ENCODE measurements at regions not wholly inside any gene's neighbourhood (a gene's known extent, or its start where the extent isn't known, plus 50 kb on each side); places are given as distances from the start of the nearest gene placed in this dataset.

DNA sequence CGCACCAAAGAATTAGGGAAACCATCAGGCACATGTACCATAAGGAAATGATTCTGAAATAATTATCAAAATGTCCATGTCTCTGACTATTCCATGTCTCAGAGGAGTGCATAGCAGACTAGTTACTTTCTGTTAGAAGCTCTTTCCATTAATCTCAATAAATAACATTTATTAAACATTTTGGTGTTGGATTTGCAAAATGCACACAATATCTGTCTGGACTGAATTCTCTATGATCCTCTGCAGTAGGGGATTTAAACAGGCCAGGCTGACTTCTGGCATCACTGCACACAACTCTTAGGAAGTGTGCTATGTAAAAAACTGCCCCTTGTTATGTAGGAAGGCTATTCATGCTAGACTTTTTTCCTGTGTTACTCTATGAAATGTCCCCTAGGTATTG is 283.3 kb upstream of the CDH5 start:
- ChIA-PET CTCF (ENCODE audit: partially characterized antibody) (no interaction called here), POLR2A (ENCODE audit: partially characterized antibody) (no interaction called here)
- H2BK20ac ChIP-seq (ENCODE audit: low read length): no peak overlapping the region
- H3K9ac ChIP-seq (replicated peaks in 1 of 4; ENCODE audit: extremely low read depth in 1 of 4, low read depth in 3 of 4, low read length in 3 of 4): no peak overlapping the region
- H2AFZ ChIP-seq (ENCODE audit: low read length): no peak overlapping the region
- H4K8ac ChIP-seq (ENCODE audit: extremely low read depth, insufficient read depth, low read length): no peak overlapping the region
- H3K36me3 ChIP-seq (ENCODE audit: control insufficient read depth in 2 of 4, insufficient read depth in 4 of 4, low read length in 3 of 4): no peaks in the 10 kb centered on the region
- H2AK5ac ChIP-seq (ENCODE audit: low read depth, low read length): no peak overlapping the region
- no peaks in the 10 kb centered on the region for H3K79me2 ChIP-seq (ENCODE audit: control insufficient read depth in 1 of 2, insufficient read depth in 2 of 2, low read length in 2 of 2)
- TF ChIP-seq RNF2 (IDR thresholded peaks at IDR 0.05; ENCODE audit: borderline replicate concordance, low read depth, low read length, missing control alignments, poor library complexity, severe bottlenecking) (no peak), HDAC6 (IDR thresholded peaks at IDR 0.05; ENCODE audit: low read depth, low read length) (no peak), SUZ12 (IDR thresholded peaks at IDR 0.05; ENCODE audit: low read length) (no peak), SIX5 (IDR thresholded peaks at IDR 0.05; ENCODE audit: low read depth, low read length) (no peak), TCF12 (IDR thresholded peaks at IDR 0.05; ENCODE audit: low read depth, low read length) (no peak), CEBPB (IDR thresholded peaks at IDR 0.05; ENCODE audit: low read depth, low read length) (no peak)
- TF ChIP-seq, protein P1, sequence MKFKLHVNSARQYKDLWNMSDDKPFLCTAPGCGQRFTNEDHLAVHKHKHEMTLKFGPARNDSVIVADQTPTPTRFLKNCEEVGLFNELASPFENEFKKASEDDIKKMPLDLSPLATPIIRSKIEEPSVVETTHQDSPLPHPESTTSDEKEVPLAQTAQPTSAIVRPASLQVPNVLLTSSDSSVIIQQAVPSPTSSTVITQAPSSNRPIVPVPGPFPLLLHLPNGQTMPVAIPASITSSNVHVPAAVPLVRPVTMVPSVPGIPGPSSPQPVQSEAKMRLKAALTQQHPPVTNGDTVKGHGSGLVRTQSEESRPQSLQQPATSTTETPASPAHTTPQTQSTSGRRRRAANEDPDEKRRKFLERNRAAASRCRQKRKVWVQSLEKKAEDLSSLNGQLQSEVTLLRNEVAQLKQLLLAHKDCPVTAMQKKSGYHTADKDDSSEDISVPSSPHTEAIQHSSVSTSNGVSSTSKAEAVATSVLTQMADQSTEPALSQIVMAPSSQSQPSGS (IDR thresholded peaks at IDR 0.05; ENCODE audit: low read length): no peak
- H3K79me1 ChIP-seq (ENCODE audit: low read depth, low read length): no peaks in the 10 kb centered on the region
- H4K5ac ChIP-seq (ENCODE audit: insufficient read length, low read depth, low read length): no peak overlapping the region
- no peak overlapping the region for H2BK15ac ChIP-seq (ENCODE audit: low read length)
- H3K4me2 ChIP-seq (ENCODE audit: insufficient read depth in 1 of 2, low read depth in 2 of 2, low read length in 2 of 2): no peak overlapping the region
- H3K18ac ChIP-seq (ENCODE audit: extremely low read depth, low read length): no peak overlapping the region
- H3K27me3 ChIP-seq (replicated peaks in 1 of 4; ENCODE audit: control insufficient read depth in 3 of 4, extremely low read depth in 1 of 4, insufficient read depth in 3 of 4, low read length in 3 of 4): no peaks in the 10 kb centered on the region
- H3K27ac ChIP-seq (ENCODE audit: low read depth, low read length): no peak overlapping the region
- DNase-seq (ENCODE audit: low read depth in 1 of 2, low spot score in 2 of 2) (no peak), FAIRE-seq (no peak)
- H3K14ac ChIP-seq (ENCODE audit: insufficient read length): no peak overlapping the region
- H3K4ac ChIP-seq (replicated peaks; ENCODE audit: insufficient read length, low read depth, low read length): no peak overlapping the region
- no peak overlapping the region for H4K91ac ChIP-seq (replicated peaks; ENCODE audit: insufficient read length, low read length)
- 91% methylated on average over 1 of the region's 1 CpG; no CpG with 5 or more reads in 1 of the 2 experiments for WGBS, 2 experiments (ENCODE audit: extremely low coverage in 1 of 2, insufficient coverage in 1 of 2, insufficient read length in 1 of 2, insufficient replicate concordance in 2 of 2, low coverage in 1 of 2, low lambda C conversion rate in 2 of 2, missing lambda C conversion rate in 1 of 2)
- no peak overlapping the region for H2BK5ac ChIP-seq (ENCODE audit: low read depth, low read length)
- no peak overlapping the region for H2BK12ac ChIP-seq (ENCODE audit: low read depth, low read length)
- H3K4me1 ChIP-seq (replicated peaks in 1 of 4; ENCODE audit: control insufficient read depth in 3 of 4, insufficient read depth in 4 of 4, low read length in 3 of 4): peaks cover 0 to 12% (median 6%) of the 10 kb centered on the region in 4 experiments; a peak in 4 of 7 replicates
- peaks cover 2% of the 10 kb centered on the region; the same call in 1 of the 2 replicates for H3K23me2 ChIP-seq (ENCODE audit: low read depth, low read length)
- no peak overlapping the region for H3K23ac ChIP-seq (ENCODE audit: insufficient read length)
- H3K9me3 ChIP-seq (ENCODE audit: insufficient read depth in 2 of 2, low read depth in 1 of 2, low read length in 1 of 2): no peaks in the 10 kb centered on the region
- H2BK120ac ChIP-seq (replicated peaks; ENCODE audit: low read depth, low read length): no peak overlapping the region
- H3K4me3 ChIP-seq (ENCODE audit: extremely low read depth in 1 of 4, insufficient read depth in 2 of 4, low read depth in 3 of 4, low read length in 4 of 4): no peak overlapping the region
- H3K56ac ChIP-seq (replicated peaks; ENCODE audit: insufficient read length, low read depth, low read length): no peak overlapping the region
- H4K20me1 ChIP-seq (replicated peaks in 1 of 2; ENCODE audit: control insufficient read depth in 1 of 2, insufficient read depth in 2 of 2, low read length in 2 of 2): no peaks in the 10 kb centered on the region

Measured in H1 (cell line).